ENCODE measurements at regions not wholly inside any gene's neighbourhood (a gene's known extent, or its start where the extent isn't known, plus 50 kb on each side); places are given as distances from the start of the nearest gene placed in this dataset.

DNA sequence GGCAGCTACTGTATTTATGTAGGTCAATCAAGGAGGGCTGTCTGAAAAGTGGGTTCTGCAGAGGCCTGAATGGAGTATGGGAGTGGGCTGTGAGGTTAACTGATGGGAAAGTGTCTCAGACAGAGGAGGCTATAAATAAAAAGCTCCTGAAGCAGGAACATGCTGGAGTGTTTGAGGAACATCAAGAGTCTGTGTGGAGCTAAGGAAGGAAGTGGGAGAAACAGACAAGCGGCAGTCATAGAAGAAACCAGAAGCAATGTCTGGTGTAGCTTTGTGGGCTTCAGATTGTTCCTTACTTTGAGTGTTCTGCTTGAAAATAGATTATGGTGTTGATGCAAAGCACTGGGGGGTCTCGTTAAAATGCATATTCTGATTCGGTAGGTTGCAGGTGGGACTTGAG lies 101.5 kb upstream of the OGFRL1 start:
- Histone ChIP-seq H3K36me3 (no peaks in the 10 kb centered on the region), H3K9me3 (peaks cover 0 to 7% (median 0%) of the 10 kb centered on the region in 4 donors), H3K4me1 (no peaks in the 10 kb centered on the region), H3K27ac (no peak overlapping the region), H3K27me3 (no peaks in the 10 kb centered on the region), H3K4me3 (no peak overlapping the region)
- intact Hi-C loops (cut with DNase I; ENCODE audit: low total_unique reads) = no loop called here
- WGBS, 5 donors = 68 to 87% (median 73%) methylated on average over 3 of the region's 3 CpGs
- DNase-seq = no peak
- TF ChIP-seq, protein P1, sequence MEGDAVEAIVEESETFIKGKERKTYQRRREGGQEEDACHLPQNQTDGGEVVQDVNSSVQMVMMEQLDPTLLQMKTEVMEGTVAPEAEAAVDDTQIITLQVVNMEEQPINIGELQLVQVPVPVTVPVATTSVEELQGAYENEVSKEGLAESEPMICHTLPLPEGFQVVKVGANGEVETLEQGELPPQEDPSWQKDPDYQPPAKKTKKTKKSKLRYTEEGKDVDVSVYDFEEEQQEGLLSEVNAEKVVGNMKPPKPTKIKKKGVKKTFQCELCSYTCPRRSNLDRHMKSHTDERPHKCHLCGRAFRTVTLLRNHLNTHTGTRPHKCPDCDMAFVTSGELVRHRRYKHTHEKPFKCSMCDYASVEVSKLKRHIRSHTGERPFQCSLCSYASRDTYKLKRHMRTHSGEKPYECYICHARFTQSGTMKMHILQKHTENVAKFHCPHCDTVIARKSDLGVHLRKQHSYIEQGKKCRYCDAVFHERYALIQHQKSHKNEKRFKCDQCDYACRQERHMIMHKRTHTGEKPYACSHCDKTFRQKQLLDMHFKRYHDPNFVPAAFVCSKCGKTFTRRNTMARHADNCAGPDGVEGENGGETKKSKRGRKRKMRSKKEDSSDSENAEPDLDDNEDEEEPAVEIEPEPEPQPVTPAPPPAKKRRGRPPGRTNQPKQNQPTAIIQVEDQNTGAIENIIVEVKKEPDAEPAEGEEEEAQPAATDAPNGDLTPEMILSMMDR (IDR thresholded peaks at IDR 0.05) = no peak
- TF ChIP-seq POLR2A (IDR thresholded peaks at IDR 0.05) (no peak), EP300 (IDR thresholded peaks at IDR 0.05) (no peak)

DNA sequence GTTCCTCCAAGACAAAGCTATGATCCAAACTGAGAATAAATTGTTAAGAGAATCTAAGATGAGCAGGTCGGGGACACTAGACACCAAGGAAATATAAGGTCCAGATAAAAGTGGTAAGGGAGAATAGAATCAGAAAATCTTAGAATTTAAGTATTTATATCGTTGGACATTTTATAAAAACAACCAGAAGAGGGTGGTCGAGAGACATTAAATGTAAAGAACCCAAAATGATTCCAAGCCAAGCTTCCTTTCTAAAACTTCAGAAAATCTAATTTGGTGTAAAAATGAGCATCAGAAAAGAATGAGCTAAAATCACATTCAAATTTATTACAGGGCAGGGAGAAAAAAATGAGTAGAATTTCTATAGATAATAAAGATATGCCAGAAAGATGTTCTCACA lies 97.8 kb upstream of the OGFRL1 start:
- H3K27ac ChIP-seq = no peak overlapping the region
- TF ChIP-seq, protein P1 (IDR thresholded peaks at IDR 0.05) = no peak
- TF ChIP-seq POLR2A (IDR thresholded peaks at IDR 0.05) (no peak), POLR2AphosphoS5 (IDR thresholded peaks at IDR 0.05) (no peak), EP300 (IDR thresholded peaks at IDR 0.05) (no peak)
- H3K27me3 ChIP-seq = no peaks in the 10 kb centered on the region
- H3K9me3 ChIP-seq = no peaks in the 10 kb centered on the region
- no peaks in the 10 kb centered on the region for H3K4me1 ChIP-seq
- intact Hi-C loops (cut with DNase I; ENCODE audit: low total_unique reads) = loop anchor here (10.0 kb wide), 1 partner anchor 154 kb away; no protein-coding TSS in a partner anchor
- 11 to 17% (median 12%) methylated on average over 3 of the region's 3 CpGs for WGBS, 5 donors
- peak in 1 of 2 donors; percentile 32 for DNase-seq
- H3K4me3 ChIP-seq = no peak overlapping the region
- no peaks in the 10 kb centered on the region for H3K36me3 ChIP-seq

DNA sequence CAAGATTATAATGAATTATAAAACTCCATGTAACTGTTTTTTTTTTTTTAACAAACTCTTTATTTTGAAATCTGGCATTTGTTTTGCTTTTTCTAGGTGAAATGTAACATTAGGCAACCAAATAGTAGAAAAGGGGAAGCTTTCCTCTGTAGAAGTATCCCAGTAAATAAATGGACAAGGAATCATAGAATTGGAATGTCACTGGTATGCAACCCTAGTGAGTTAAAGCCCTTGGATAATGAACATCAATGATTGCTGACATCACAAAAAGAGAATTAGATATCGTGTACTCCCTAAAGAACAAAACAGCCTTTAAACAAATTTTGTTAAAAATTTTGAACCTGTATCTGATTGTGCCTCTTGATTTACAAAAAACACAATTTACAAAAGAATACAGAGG lies 93.9 kb upstream of the OGFRL1 start:
- WGBS, 5 donors = 65 to 94% (median 81%) methylated on average over 1 of the region's 1 CpG
- intact Hi-C loops (cut with DNase I; ENCODE audit: low total_unique reads) = loop anchor here (10.0 kb wide), 1 partner anchor 150 kb away; no protein-coding TSS in a partner anchor
- no peak overlapping the region for H3K4me3 ChIP-seq
- no peaks in the 10 kb centered on the region for H3K9me3 ChIP-seq
- no peaks in the 10 kb centered on the region for H3K4me1 ChIP-seq
- no peaks in the 10 kb centered on the region for H3K36me3 ChIP-seq
- no peak overlapping the region for H3K27ac ChIP-seq
- TF ChIP-seq EP300 (IDR thresholded peaks at IDR 0.05) (no peak), POLR2A (IDR thresholded peaks at IDR 0.05) (no peak), POLR2AphosphoS5 (IDR thresholded peaks at IDR 0.05) (no peak)
- TF ChIP-seq, protein P1 (IDR thresholded peaks at IDR 0.05) = no peak
- no peak for DNase-seq
- no peaks in the 10 kb centered on the region for H3K27me3 ChIP-seq

DNA sequence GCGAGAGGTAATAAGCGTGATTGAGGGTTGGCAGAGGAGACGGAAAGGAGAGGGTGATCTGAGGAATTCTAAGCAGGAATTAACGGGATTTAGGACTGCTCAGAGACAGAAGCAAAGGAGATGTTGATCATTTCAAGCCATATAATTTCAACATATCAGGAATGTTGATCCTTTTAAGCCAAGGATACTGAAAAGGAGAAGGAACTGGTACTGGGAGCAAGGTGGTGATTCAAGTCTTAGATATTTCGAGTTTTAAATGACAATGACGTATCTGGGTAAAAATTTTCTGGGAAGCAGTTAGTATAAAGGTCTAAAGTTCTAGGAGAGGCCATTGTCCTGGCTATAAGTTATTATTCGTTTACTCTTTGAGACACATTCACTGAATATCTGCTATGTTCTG lies 91.3 kb upstream of the OGFRL1 start:
- TF ChIP-seq, protein P1 (IDR thresholded peaks at IDR 0.05) = no peak
- TF ChIP-seq POLR2AphosphoS5 (IDR thresholded peaks at IDR 0.05) (no peak), POLR2A (IDR thresholded peaks at IDR 0.05) (no peak), EP300 (IDR thresholded peaks at IDR 0.05) (no peak)
- DNase-seq = no peak
- no peaks in the 10 kb centered on the region for H3K9me3 ChIP-seq
- H3K27me3 ChIP-seq = no peaks in the 10 kb centered on the region
- 81 to 89% (median 88%) methylated on average over 7 of the region's 7 CpGs for WGBS, 5 donors
- intact Hi-C loops (cut with DNase I; ENCODE audit: low total_unique reads) = loop anchor here (10.0 kb wide), 1 partner anchor 148 kb away; no protein-coding TSS in a partner anchor
- no peaks in the 10 kb centered on the region for H3K36me3 ChIP-seq
- H3K27ac ChIP-seq = no peak overlapping the region
- H3K4me3 ChIP-seq = no peak overlapping the region
- no peaks in the 10 kb centered on the region for H3K4me1 ChIP-seq
